ENCODE measurements at regions not wholly inside any gene's neighbourhood (a gene's known extent, or its start where the extent isn't known, plus 50 kb on each side); places are given as distances from the start of the nearest gene placed in this dataset.

DNA sequence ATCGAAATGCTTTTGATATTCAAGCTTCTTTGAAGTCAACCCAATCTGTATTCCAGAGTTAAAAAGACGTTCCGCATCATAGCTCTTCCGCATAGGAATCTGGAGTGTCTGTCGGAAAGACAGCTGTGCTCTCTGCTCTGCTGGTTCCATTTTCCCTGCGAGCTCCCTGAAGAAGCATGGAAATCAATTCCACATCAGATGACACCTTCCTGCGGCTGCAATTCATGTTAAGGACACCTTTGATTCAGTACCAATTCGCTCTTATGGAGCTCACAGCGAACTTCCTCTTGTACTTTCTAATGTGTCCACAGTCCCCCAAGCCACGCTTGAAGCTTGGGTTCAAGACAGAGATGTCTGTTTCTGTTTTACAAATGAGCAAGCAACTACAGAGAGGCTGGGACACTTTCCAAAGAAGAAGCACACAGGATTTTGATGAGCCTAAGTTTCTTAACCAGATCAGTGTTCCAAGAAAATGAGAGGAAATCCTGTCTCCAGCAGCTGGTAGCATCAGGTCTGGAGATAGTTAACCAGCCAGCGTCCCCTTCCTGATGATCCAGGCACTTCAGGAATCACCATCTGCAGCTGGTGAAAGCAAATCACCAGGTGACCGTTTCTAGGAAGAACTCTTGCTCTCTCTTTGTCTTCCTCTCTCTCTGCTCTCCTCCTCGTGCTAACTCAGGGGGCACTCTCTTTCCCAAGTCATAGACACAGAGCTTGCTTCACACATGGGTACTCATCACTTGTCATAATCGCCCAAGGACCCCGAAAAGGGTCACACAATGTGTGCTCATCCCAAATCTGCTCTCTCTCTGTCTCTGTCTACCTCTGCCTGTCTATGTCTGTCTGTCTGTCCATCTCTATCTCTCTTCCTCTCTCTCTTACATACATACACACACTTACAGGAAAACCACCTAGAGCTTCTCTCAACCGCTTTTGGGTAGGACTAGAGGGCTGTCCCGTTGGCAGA is 281.8 kb downstream of the FAM43A start:
- peak; percentile 92 for DNase-seq (ENCODE audit: low spot score)

GRCh38 chr3:194970066-194970465 is 284.4 kb downstream of the FAM43A start:
- no peak for DNase-seq (ENCODE audit: low spot score)

GRCh38 chr3:194971009-194971408 is 285.3 kb downstream of the FAM43A start:
- DNase-seq (ENCODE audit: low spot score): no peak

- DNase-seq (ENCODE audit: low spot score): no peak
These were observed 286.3 kb downstream of the FAM43A start for GRCh38 chr3:194971965-194972364.

DNA sequence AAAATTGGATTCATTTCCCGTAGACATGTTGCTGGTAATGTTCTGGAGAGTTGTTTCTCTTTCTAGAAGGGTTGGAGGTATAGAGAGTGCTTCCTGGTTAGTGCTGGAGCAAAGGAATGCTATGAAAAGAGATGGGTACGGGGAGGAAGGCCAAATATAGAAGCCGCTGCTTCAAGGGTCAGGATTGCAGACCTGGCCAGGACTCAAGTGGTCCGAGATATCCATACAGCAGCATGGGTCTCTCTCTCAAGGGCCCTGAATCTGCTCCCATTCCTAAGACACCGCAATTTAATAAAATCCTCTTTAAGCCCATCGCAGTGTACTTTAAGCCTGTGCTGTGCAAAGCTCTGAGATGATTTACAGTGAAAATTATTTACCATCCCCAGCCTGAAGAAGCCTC is 287.0 kb downstream of the FAM43A start:
- DNase-seq (ENCODE audit: low spot score): peak; percentile 73

GRCh38 chr3:194973366-194974000 is 287.8 kb downstream of the FAM43A start:
- no peak for DNase-seq (ENCODE audit: low spot score)

GRCh38 chr3:194974468-194975135 is 288.9 kb downstream of the FAM43A start:
- no peak for DNase-seq (ENCODE audit: low spot score)

GRCh38 chr3:194976049-194976451 is 290.4 kb downstream of the FAM43A start:
- no peak for DNase-seq (ENCODE audit: low spot score)

DNA sequence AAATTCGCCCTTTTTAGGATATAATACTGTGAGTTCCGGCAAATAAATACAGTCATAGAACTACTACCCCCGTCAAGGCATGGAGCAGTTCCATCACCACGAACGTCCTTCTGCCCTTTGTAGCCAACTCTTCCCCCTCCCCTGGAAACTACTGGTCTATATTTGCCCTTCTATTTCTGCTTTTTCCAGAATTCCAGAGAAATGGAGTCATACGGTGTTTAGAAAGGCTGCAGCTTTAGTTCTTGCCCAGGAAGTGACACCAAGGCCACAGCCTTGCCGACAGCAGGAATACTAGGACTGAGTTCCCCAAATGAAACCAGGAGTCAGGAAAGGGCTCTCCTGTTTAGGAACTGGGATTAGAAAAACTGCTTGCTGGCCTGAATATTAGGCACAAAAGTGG is 291.2 kb downstream of the FAM43A start:
- DNase-seq (ENCODE audit: low spot score): no peak

DNA sequence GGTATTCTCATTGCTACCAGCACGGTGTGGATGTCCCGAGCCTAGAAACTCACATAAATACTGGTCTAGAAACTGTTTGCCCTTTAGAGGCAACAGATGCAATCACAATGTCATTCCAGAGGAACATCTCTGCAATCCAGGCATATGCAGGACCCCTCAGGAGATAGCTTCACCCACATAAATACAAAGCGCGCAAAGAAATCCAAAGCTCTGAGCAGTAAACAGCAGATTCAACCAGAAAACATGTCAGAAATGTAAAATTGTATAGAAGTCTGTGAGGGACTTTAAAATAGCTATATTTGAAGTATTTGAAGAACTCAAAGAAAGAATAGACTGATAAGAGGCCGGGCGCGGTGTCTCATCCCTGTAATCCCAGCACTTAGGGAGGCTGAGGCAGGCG is 291.7 kb downstream of the FAM43A start:
- DNase-seq (ENCODE audit: low spot score): peak; percentile 57

GRCh38 chr3:194979173-194979572 is 291.8 kb downstream of the XXYLT1 start:
- no peak for DNase-seq (ENCODE audit: low spot score)

GRCh38 chr3:194982472-194982871 is 288.5 kb downstream of the XXYLT1 start:
- DNase-seq (ENCODE audit: low spot score): no peak

DNA sequence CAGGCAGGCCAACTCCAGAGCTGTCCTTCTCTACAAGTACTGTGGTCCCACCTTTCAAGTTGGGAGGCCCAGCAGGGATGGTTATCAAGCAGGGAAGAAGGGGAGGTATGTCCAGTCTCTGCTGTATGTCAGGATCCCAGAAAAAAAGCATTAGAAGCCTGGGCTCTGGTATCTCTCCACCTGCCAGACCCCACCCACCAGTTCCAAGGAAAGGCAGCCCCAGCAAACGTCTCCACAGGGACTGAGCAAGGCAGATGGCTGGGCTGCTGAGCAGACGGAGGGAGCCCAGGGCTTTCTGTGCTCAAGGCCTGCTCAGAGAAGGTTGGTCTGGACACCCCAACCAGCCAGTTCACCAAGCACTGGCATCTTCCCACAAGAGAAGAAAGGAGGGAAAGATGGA is 287.8 kb downstream of the XXYLT1 start:
- no peak for DNase-seq (ENCODE audit: low spot score)

- DNase-seq (ENCODE audit: low spot score): no peak
These were observed 287.3 kb downstream of the XXYLT1 start for GRCh38 chr3:194983620-194984019.

DNA sequence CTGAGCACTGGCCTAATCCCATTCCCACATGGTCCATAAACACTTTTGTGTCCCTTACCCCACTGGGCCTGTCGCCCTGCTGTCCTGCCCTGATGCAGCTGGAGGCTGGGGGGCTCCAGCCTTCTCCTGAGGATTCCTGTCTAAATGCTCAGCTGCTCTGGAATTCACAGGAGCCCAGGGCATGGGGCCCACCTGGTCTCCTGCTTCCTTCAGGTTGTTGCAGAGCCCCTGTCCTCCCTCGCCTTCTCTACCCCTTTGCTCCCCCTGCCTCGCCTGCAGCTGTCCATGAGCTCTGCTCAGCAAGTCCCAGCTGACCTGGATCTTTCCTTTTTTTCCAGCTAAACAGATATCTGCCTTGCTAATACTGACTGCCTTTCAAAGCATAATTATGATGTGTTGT is 286.9 kb downstream of the XXYLT1 start:
- DNase-seq (ENCODE audit: low spot score): no peak

DNA sequence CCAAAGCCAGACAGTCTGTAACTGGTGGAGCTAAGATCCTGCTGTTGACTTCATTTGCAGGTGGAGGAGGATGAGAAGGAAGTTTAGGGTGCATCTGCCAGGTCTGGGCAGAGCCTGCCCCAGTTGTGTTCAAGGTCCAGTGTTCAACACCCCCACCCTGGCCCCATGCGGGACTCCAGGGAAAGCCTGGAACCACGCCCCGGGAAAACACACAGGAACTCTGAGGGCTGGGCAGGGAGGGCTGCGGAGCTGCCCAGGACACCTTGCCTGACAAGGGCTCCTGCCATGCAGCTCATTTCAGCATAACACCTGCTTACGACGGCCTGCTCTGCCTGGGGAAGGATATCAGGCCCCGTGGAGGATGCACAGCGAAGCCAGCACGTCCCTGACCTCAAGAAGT is 286.3 kb downstream of the XXYLT1 start:
- no peak for DNase-seq (ENCODE audit: low spot score)

DNA sequence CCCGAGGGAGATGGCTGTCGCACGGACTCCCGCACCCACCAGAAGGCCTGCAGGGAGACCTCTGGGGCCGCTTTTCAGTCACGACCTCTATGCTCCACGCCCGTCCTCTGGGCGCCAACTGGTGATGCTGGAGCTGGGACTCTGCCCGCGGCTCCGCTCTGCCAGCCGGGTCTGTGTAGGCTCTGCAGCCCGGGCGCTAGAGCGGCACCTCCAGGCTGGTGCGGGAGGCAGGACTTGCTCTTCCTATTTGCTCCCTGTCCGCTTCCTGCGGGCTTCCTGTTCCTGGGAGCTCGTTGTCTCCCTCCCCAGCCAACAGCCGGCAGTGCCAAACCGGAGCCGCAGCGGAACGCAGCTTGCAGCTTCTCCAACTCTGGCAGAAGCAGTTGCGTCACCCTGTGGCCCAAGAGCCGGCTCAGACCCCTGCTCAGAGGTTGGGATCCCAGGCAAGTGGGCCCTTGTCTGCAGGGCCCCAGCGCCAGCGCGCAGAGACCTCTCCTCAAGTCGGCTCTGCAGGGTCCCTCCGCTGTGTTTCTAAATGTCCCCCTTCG is 285.9 kb downstream of the XXYLT1 start:
- peak; percentile 77 for DNase-seq (ENCODE audit: low spot score)

DNA sequence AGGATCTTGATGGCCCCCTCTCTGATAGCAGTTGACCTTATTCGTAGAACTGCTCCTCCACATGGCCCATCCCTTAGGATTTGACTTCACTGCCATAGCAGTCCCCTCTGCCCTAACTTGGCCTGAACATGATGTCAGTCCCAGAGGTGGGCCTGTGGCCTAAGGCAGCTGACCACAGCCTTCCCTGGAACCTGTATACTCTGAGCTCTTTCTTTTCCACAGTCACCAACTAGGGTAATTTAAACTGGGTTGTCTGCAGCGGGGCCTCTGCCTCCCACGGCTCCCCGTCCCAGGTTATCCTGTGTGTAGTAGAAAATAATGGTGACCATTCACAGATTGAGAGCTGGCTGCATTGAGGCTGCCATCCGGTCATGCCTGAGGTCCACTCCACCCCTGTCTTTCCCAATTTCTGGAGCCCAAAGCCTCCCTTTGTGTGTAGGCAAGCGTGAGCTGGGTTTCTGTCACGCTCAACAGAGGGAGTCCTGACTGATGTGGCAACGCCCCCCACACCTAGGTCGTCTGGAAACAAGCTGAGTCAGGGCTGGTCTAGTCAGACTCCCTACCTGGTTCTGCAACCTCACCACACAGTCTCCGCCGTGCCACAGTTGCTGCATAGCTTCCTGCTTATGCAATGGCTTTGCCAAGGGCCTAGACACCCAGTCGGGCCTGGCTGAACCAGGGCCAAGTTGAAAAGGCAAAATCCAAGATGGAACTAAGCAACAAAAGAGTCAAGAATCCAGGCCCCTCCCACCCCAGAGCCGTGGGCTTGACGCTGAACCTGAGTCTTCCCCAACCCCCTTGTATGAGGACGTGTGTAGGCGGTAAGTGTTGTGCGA is 284.5 kb downstream of the XXYLT1 start:
- DNase-seq (ENCODE audit: low spot score): no peak

GRCh38 chr3:194987571-194988494 is 283.1 kb downstream of the XXYLT1 start:
- DNase-seq (ENCODE audit: low spot score): no peak

DNA sequence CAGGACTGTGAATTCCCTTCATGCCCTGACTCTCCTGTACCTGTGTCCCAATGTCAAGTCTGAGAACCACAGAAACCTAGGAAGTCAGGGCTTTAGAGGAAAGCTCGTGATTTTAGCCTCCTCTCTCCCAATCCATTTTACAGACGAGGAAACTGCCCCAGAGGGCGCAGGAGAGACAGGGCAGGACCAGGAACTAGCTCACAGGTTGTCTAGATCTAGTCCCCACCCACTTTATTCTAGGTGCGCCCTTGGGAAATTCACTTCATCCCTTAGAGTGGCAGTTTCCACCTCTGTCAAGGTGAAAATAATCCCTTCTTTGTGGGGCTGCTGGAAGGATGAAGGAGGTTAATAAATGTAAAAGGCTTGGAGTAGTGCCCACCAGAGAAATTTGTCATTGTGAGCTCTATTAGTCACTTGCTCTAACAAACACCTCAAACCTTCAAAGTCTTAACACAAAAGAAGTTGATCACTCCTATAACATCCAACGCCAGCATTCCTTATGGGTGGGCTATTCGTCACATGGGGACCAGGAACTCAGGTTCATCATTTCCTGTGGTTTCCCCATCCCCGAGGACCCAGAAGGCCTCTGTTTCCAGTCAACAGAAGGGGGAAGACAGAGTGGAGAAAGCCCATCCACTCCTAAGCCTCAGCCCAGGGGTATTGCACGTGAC is 282.3 kb downstream of the XXYLT1 start:
- no peak for DNase-seq (ENCODE audit: low spot score)

Measured in umbilical cord (tissue), 1 donor.